Trophoblast cell (in vitro differentiated cells and primary cell): ENCODE measurements at regions not wholly inside any gene's neighbourhood (a gene's known extent, or its start where the extent isn't known, plus 50 kb on each side); places are given as distances from the start of the nearest gene placed in this dataset.
A peak's percentile ranks its signal among the peaks of the same experiment; 100 is the strongest.

Experiments
- DNase-seq, 2 donors: peaks; one replicate each; pipeline ENCODE4 v3.0.0-alpha.2; 2016
- H2AFZ ChIP-seq: 2 replicates; pipeline ENCODE4 v1.6.1; 2013; ENCODE audit warnings: low read length, moderate library complexity, mild to moderate bottlenecking; ENCODE audit not compliant: insufficient read depth, poor library complexity
- H2AK5ac ChIP-seq: 2 replicates; pipeline ENCODE4 v1.6.1; 2013; ENCODE audit warnings: mild to moderate bottlenecking, low read length
- H2BK120ac ChIP-seq: 2 replicates; pipeline ENCODE4 v1.6.1; 2013; ENCODE audit warnings: low read length, mild to moderate bottlenecking, moderate library complexity; ENCODE audit not compliant: insufficient read depth, poor library complexity
- H2BK12ac ChIP-seq: 2 replicates; pipeline ENCODE4 v1.6.1; 2013; ENCODE audit warnings: mild to moderate bottlenecking, low read length, moderate library complexity
- H2BK5ac ChIP-seq: 2 replicates; pipeline ENCODE4 v1.6.1; 2013; ENCODE audit warnings: low read length, low read depth, moderate library complexity, mild to moderate bottlenecking; ENCODE audit not compliant: poor library complexity
- H3K14ac ChIP-seq: 2 replicates; pipeline ENCODE4 v1.6.1; 2013; ENCODE audit warnings: mild to moderate bottlenecking, low read length
- H3K18ac ChIP-seq: 2 replicates; pipeline ENCODE4 v1.6.1; 2013; ENCODE audit warnings: mild to moderate bottlenecking, low read length
- H3K23ac ChIP-seq: 2 replicates; pipeline ENCODE4 v1.6.1; 2013; ENCODE audit warnings: low read length
- H3K27ac ChIP-seq: 2 replicates; pipeline ENCODE4 v1.5.1; 2013; ENCODE audit warnings: low read depth, mild to moderate bottlenecking, inconsistent platforms, low read length, moderate library complexity
- H3K27me3 ChIP-seq: 2 replicates; pipeline ENCODE4 v1.6.1; 2013; ENCODE audit warnings: inconsistent platforms, mild to moderate bottlenecking, low read length, moderate library complexity; ENCODE audit not compliant: insufficient read depth
- H3K36me3 ChIP-seq, 2 experiments: 1 replicate in 1 of 2; 2 replicates in 1 of 2; pipeline ENCODE4 v1.6.1; 2013; ENCODE audit warnings: low read length in 2 of 2, mild to moderate bottlenecking in 2 of 2, moderate library complexity in 1 of 2; ENCODE audit not compliant: insufficient read depth in 2 of 2, control insufficient read depth in 1 of 2
- H3K4ac ChIP-seq: 2 replicates; pipeline ENCODE4 v1.6.1; 2013; ENCODE audit warnings: low read depth, mild to moderate bottlenecking, low read length, moderate library complexity
- H3K4me1 ChIP-seq, 2 experiments: 1 replicate in 1 of 2; 2 replicates in 1 of 2; pipeline ENCODE4 v1.6.1; 2013; ENCODE audit warnings: low read length in 2 of 2, mild to moderate bottlenecking in 2 of 2, moderate library complexity in 1 of 2; ENCODE audit not compliant: insufficient read depth in 2 of 2, control insufficient read depth in 1 of 2
- H3K4me2 ChIP-seq: 2 replicates; pipeline ENCODE4 v1.6.1; 2013; ENCODE audit warnings: inconsistent platforms, mild to moderate bottlenecking, low read length, moderate library complexity
- H3K4me3 ChIP-seq: 2 replicates; pipeline ENCODE4 v1.5.1; 2013; ENCODE audit warnings: mild to moderate bottlenecking, low read depth, low read length, inconsistent platforms
- H3K79me1 ChIP-seq: one replicate; pipeline ENCODE4 v1.6.1; 2013; ENCODE audit warnings: low read length
- H3K79me2 ChIP-seq: 2 replicates; pipeline ENCODE4 v1.6.1; 2013; ENCODE audit warnings: low read length, mild to moderate bottlenecking; ENCODE audit not compliant: control insufficient read depth, insufficient read depth, poor library complexity
- H3K9ac ChIP-seq: 2 replicates; pipeline ENCODE4 v1.6.1; 2013; ENCODE audit warnings: mild to moderate bottlenecking, low read length
- H3K9me3 ChIP-seq: 2 replicates; pipeline ENCODE4 v1.6.1; 2013; ENCODE audit warnings: low read depth, mild to moderate bottlenecking, control low read depth, inconsistent platforms, low read length; ENCODE audit not compliant: insufficient read depth
- H4K12ac ChIP-seq: 2 replicates; pipeline ENCODE4 v1.6.1; 2013; ENCODE audit warnings: low read depth, mild to moderate bottlenecking, low read length, moderate library complexity
- H4K8ac ChIP-seq: 2 replicates; pipeline ENCODE4 v1.6.1; 2013; ENCODE audit warnings: low read depth, mild to moderate bottlenecking, low read length, moderate library complexity
- H4K91ac ChIP-seq: one replicate; pipeline ENCODE4 v1.6.1; 2013; ENCODE audit warnings: low read depth, mild to moderate bottlenecking, low read length, moderate library complexity
- WGBS: extraction: QIAGEN DNeasy Blood & Tissue Kit; methylation state at CpG from one replicate; pipeline ENCODE4 v1.1.7; 2013; ENCODE audit warnings: missing lambda C conversion rate; ENCODE audit not compliant: insufficient read length, insufficient coverage; ENCODE audit errors: extremely low coverage; 5-methylcytosine and 5-hydroxymethylcytosine counted together

- H3K27ac ChIP-seq: peak overlapping the region; percentile 40
- no peak overlapping the region for H2AK5ac ChIP-seq
- no peak overlapping the region for H2BK12ac ChIP-seq
- H4K8ac ChIP-seq: no peak overlapping the region
- H3K36me3 ChIP-seq: no peaks in the 10 kb centered on the region
- no peak overlapping the region for H3K18ac ChIP-seq
- no peaks in the 10 kb centered on the region for H3K79me2 ChIP-seq
- no peak overlapping the region for H3K4ac ChIP-seq
- H2BK120ac ChIP-seq: no peak overlapping the region
- H3K79me1 ChIP-seq: no peaks in the 10 kb centered on the region
- no peak overlapping the region for H3K14ac ChIP-seq
- peak in 1 of 2 donors; percentile 50 for DNase-seq
- no peak overlapping the region for H3K23ac ChIP-seq
- no CpG with 5 or more reads among the region's 3 CpGs for WGBS
- H4K91ac ChIP-seq: no peak overlapping the region
- H3K4me3 ChIP-seq: no peak overlapping the region
- no peak overlapping the region for H3K9ac ChIP-seq
- H3K4me1 ChIP-seq: peaks cover 3 to 7% of the 10 kb centered on the region in 2 experiments
- no peak overlapping the region for H4K12ac ChIP-seq
- H2AFZ ChIP-seq: no peak overlapping the region
- no peaks in the 10 kb centered on the region for H3K9me3 ChIP-seq
- no peaks in the 10 kb centered on the region for H3K27me3 ChIP-seq
- no peak overlapping the region for H3K4me2 ChIP-seq
- no peak overlapping the region for H2BK5ac ChIP-seq
Measured at GRCh38 chr2:37569986-37570679, 101.3 kb downstream of the CDC42EP3 start.

DNA sequence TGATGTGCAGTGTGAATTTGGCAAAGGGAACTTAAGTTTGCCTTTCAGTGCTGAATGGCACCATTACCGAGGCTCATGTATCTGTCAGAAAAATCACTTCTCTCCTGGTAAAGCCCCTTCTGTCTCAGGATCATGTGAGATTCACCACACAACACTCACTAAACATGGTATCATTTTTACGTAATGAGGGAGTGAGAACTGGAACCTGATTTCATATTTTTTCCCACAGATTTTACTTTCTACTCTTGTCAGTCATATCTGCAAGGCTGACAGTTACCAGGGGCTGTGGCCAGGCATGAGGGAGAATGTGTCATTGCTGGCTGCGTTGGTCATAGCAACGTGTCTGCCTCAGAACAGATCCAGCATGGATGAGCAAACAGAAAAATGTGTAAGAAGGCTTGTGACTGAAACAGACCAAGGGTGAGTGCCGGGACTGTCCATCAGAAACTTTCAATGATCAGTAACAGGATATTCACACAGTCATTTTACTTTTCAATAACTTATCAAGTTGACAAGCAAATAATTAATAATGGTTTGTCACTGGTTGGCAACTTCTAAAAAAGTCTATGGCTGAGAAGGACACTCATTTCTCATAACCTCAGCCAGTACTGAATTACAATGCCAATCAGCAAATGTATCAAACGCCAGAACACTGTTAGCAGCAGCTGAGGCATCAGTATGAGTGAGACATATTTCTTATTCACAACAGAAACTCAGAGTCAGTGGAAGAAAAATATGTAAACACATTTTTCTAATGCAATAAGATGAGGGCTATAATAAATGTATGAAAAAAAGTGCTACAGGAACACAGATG is 100.5 kb downstream of the CDC42EP3 start:
- Histone ChIP-seq H3K14ac (no peak overlapping the region), H3K79me2 (no peaks in the 10 kb centered on the region), H3K4me2 (no peak overlapping the region), H3K18ac (no peak overlapping the region), H4K8ac (no peak overlapping the region), H3K9me3 (no peaks in the 10 kb centered on the region), H3K27ac (peak overlapping the region; percentile 40), H3K4me3 (no peak overlapping the region), H2BK5ac (no peak overlapping the region), H4K12ac (no peak overlapping the region), H2AK5ac (no peak overlapping the region), H3K4me1 (peaks cover 3 to 7% of the 10 kb centered on the region in 2 experiments), H2BK12ac (no peak overlapping the region), H3K36me3 (no peaks in the 10 kb centered on the region), H2AFZ (no peak overlapping the region), H3K23ac (no peak overlapping the region), H3K4ac (no peak overlapping the region), H2BK120ac (no peak overlapping the region), H4K91ac (no peak overlapping the region), H3K9ac (no peak overlapping the region), H3K79me1 (no peaks in the 10 kb centered on the region), H3K27me3 (no peaks in the 10 kb centered on the region)
- no CpG with 5 or more reads among the region's 6 CpGs for WGBS
- peak; percentile 86 for DNase-seq

DNA sequence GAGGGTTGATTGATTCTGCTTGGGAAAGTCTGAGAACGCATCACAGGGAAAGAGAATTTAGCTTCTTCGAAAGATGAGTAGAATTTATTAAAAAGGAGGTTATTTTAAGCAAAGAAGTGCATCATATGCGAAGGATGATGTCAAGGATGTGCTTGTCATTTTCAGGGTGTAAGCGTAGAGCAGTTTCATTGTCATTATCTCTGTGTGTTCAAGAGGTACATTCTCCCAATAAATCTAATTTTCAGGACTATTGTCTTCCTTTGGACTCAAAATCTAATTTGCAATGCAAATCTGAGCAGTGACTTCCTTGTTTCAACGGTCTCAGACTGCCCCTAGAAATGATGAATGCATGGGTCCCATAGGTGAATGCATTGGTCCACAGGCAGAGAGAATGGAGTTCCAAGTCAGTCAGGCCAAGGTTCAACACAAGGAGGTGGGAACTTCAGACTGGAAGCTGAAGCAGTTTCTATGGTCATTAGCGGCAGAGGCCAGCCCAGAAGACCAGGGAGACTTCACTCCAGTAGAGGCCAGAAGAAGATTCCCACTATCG is 99.8 kb downstream of the CDC42EP3 start:
- H2BK12ac ChIP-seq: peak overlapping the region; percentile 6
- H3K9ac ChIP-seq: no peak overlapping the region
- no peak overlapping the region for H2AFZ ChIP-seq
- no peak overlapping the region for H4K91ac ChIP-seq
- no peaks in the 10 kb centered on the region for H3K79me1 ChIP-seq
- no peak overlapping the region for H4K12ac ChIP-seq
- H3K27me3 ChIP-seq: no peaks in the 10 kb centered on the region
- DNase-seq: no peak
- no peaks in the 10 kb centered on the region for H3K9me3 ChIP-seq
- H3K79me2 ChIP-seq: no peaks in the 10 kb centered on the region
- no peak overlapping the region for H2AK5ac ChIP-seq
- no peak overlapping the region for H3K4me3 ChIP-seq
- H3K36me3 ChIP-seq: no peaks in the 10 kb centered on the region
- H3K27ac ChIP-seq: no peak overlapping the region
- H3K18ac ChIP-seq: no peak overlapping the region
- H3K4ac ChIP-seq: no peak overlapping the region
- no peak overlapping the region for H3K4me2 ChIP-seq
- H3K14ac ChIP-seq: no peak overlapping the region
- H3K23ac ChIP-seq: no peak overlapping the region
- H3K4me1 ChIP-seq: peaks cover 3 to 7% of the 10 kb centered on the region in 2 experiments
- H4K8ac ChIP-seq: no peak overlapping the region
- no peak overlapping the region for H2BK5ac ChIP-seq
- H2BK120ac ChIP-seq: no peak overlapping the region
- no CpG with 5 or more reads among the region's 7 CpGs for WGBS

GRCh38 chr2:37573451-37574388 is 97.7 kb downstream of the CDC42EP3 start:
- Histone ChIP-seq H2BK12ac (no peak overlapping the region), H3K9me3 (no peaks in the 10 kb centered on the region), H3K4me2 (no peak overlapping the region), H2AFZ (no peak overlapping the region), H3K4me3 (no peak overlapping the region), H3K23ac (no peak overlapping the region), H2AK5ac (no peak overlapping the region), H3K36me3 (no peaks in the 10 kb centered on the region), H3K27me3 (no peaks in the 10 kb centered on the region), H2BK120ac (no peak overlapping the region), H4K8ac (no peak overlapping the region), H3K18ac (no peak overlapping the region), H4K91ac (no peak overlapping the region), H3K4ac (no peak overlapping the region), H3K9ac (no peak overlapping the region), H3K14ac (no peak overlapping the region), H3K79me2 (no peaks in the 10 kb centered on the region), H3K27ac (no peak overlapping the region), H2BK5ac (no peak overlapping the region), H3K79me1 (no peaks in the 10 kb centered on the region), H4K12ac (no peak overlapping the region), H3K4me1 (peaks cover 3 to 5% of the 10 kb centered on the region in 2 experiments)
- DNase-seq: no peak
- no CpG with 5 or more reads among the region's 3 CpGs for WGBS
